Neural progenitor cell (in vitro differentiated cells): ENCODE measurements at regions not wholly inside any gene's neighbourhood (a gene's known extent, or its start where the extent isn't known, plus 50 kb on each side); places are given as distances from the start of the nearest gene placed in this dataset.

ENCODE experiments used
- CTCF ChIP-seq: fragments of 200-600 bp; sonication (generic); IDR thresholded peaks from 2 replicates; pipeline ENCODE4 v1.5.1; 2017; ENCODE audit warnings: antibody characterized with exemption, mild to moderate bottlenecking
- EZH2 ChIP-seq: fragments of 200-600 bp; sonication (generic); IDR thresholded peaks from 2 replicates; pipeline ENCODE4 v1.6.1; 2017; ENCODE audit warnings: antibody characterized with exemption, mild to moderate bottlenecking, moderate library complexity

GRCh38 chr5:15103864-15104263 is 232.3 kb upstream of the ANKH start:
- TF ChIP-seq CTCF (no peak), EZH2 (no peak)
